Loucy (cell line): ENCODE measurements at regions not wholly inside any gene's neighbourhood (a gene's known extent, or its start where the extent isn't known, plus 50 kb on each side); places are given as distances from the start of the nearest gene placed in this dataset.

Experiments
- CTCF ChIP-seq: fragments of 200-600 bp; sonication (generic); conservative IDR thresholded peaks from 2 replicates; pipeline ENCODE4 v1.5.1; 2014; ENCODE audit warnings: mild to moderate bottlenecking, antibody characterized with exemption, low read length
- EZH2phosphoT487 ChIP-seq: fragments of 200-600 bp; IDR thresholded peaks from 2 replicates; pipeline ENCODE4 v1.6.1; 2018; ENCODE audit warnings: antibody characterized with exemption, mild to moderate bottlenecking, moderate library complexity, borderline replicate concordance

DNA sequence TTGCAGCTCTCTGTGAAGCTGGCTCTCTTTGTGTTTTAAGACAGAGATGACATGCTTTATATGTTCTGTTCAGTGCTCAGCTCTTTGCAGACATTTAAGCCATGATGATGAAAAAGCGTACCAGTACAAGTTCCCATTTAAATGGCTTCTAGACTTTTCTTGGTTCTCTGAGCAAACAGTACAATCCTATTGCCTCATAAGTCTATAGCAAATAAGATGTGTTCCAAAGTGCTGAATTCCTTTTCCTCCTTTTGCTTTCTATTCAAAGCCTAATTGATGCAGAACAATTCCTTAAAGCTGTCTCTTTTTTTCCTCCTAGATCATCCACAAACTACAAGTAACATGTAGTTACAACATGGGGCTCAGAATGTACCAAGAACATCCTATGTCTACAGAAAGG is 168.8 kb upstream of the SPATS2L start:
- no peak for TF ChIP-seq CTCF
- no peak for TF ChIP-seq EZH2phosphoT487
